ENCODE measurements at regions not wholly inside any gene's neighbourhood (a gene's known extent, or its start where the extent isn't known, plus 50 kb on each side); places are given as distances from the start of the nearest gene placed in this dataset.

- ChIA-PET SMC1A (ENCODE audit: uncharacterized antibody, unreplicated experiment) (interaction anchor here (0.7 kb wide), 1 partner anchor 412 kb away, joined by 3 read pairs; no protein-coding TSS in a partner anchor), POLR2A (no interaction called here), CTCF (no interaction called here), RAD21 (ENCODE audit: unreplicated experiment) (no interaction called here)
- no peak for ATAC-seq
- DNase-seq (ENCODE audit: low read depth, low spot score): no peak
- H3K9me3 ChIP-seq (replicated peaks; ENCODE audit: control insufficient read depth, insufficient read depth, low read length): no peaks in the 10 kb centered on the region
- no peaks in the 10 kb centered on the region for H3K27me3 ChIP-seq (replicated peaks in 1 of 2; ENCODE audit: control insufficient read depth in 2 of 2, insufficient read depth in 2 of 2, low read length in 1 of 2)
- FAIRE-seq: no peak
- H3K27ac ChIP-seq (ENCODE audit: control insufficient read depth, insufficient read depth): no peak overlapping the region
- BruUV-seq (replicated peaks): no TSS peak
- no peak overlapping the region for H3K4me2 ChIP-seq (ENCODE audit: control insufficient read depth, insufficient read depth)
- H3K4me3 ChIP-seq: no peak overlapping the region
- H3K79me2 ChIP-seq (ENCODE audit: control insufficient read depth, insufficient read depth, low read length): no peaks in the 10 kb centered on the region
- no peak for TF ChIP-seq USF1 (IDR thresholded peaks at IDR 0.05; ENCODE audit: borderline replicate concordance, extremely low read length, insufficient read depth, low read depth, low read length)
- TF ChIP-seq ASH2L (IDR thresholded peaks at IDR 0.05; ENCODE audit: borderline replicate concordance, low read depth): no peak
- TF ChIP-seq YBX1 (IDR thresholded peaks at IDR 0.05): no peak
- no peak for TF ChIP-seq CHD2 (IDR thresholded peaks at IDR 0.05; ENCODE audit: borderline replicate concordance, low read depth, low read length)
- in situ Hi-C loops (cut with MboI): no loop called here
- no peaks in the 10 kb centered on the region for H3K36me3 ChIP-seq (ENCODE audit: control insufficient read depth in 2 of 2, insufficient read depth in 2 of 2, low read length in 1 of 2)
- no peak overlapping the region for H2AFZ ChIP-seq (ENCODE audit: control insufficient read depth, low read depth, low read length)
- H3K4me1 ChIP-seq (ENCODE audit: control insufficient read depth, insufficient read depth, low read length): no peaks in the 10 kb centered on the region
- intact Hi-C loops (cut with micrococcal nuclease; ENCODE audit: unreplicated experiment): no loop called here
- no peaks in the 10 kb centered on the region for H4K20me1 ChIP-seq (ENCODE audit: control insufficient read depth, insufficient read depth)
- H3K9ac ChIP-seq (ENCODE audit: control insufficient read depth, insufficient read depth, low read length): no peak overlapping the region
Observed at GRCh38 chr13:62924395-62924794, 1508.7 kb upstream of the PCDH20 start.

GRCh38 chr13:62920159-62920558, 1504.5 kb upstream of the PCDH20 start:
- H2AFZ ChIP-seq (ENCODE audit: control insufficient read depth, low read depth, low read length): no peak overlapping the region
- ChIA-PET RAD21 (ENCODE audit: unreplicated experiment) (no interaction called here), SMC1A (ENCODE audit: uncharacterized antibody, unreplicated experiment) (no interaction called here), POLR2A (no interaction called here), CTCF (no interaction called here)
- TF ChIP-seq NR2C1 (IDR thresholded peaks at IDR 0.05) (no peak), KLF5 (IDR thresholded peaks at IDR 0.05; ENCODE audit: partially characterized antibody) (no peak), BCL11A (IDR thresholded peaks at IDR 0.05; ENCODE audit: low read depth, low read length) (no peak), TCF12 (IDR thresholded peaks at IDR 0.05; ENCODE audit: low read depth, low read length) (no peak), BMI1 (IDR thresholded peaks at IDR 0.05; ENCODE audit: borderline replicate concordance) (no peak), ESRRA (IDR thresholded peaks at IDR 0.05; ENCODE audit: low read length) (no peak), SP1 (IDR thresholded peaks at IDR 0.05; ENCODE audit: low read depth, low read length) (no peak)
- ATAC-seq (no peak), DNase-seq (ENCODE audit: low read depth, low spot score) (no peak), FAIRE-seq (no peak)
- H3K4me1 ChIP-seq (ENCODE audit: control insufficient read depth, insufficient read depth, low read length): no peaks in the 10 kb centered on the region
- no peaks in the 10 kb centered on the region for H3K36me3 ChIP-seq (ENCODE audit: control insufficient read depth in 2 of 2, insufficient read depth in 2 of 2, low read length in 1 of 2)
- no peak overlapping the region for H3K4me2 ChIP-seq (ENCODE audit: control insufficient read depth, insufficient read depth)
- BruUV-seq (replicated peaks): no TSS peak
- no peak overlapping the region for H3K4me3 ChIP-seq
- no peaks in the 10 kb centered on the region for H3K9me3 ChIP-seq (replicated peaks; ENCODE audit: control insufficient read depth, insufficient read depth, low read length)
- H4K20me1 ChIP-seq (ENCODE audit: control insufficient read depth, insufficient read depth): no peaks in the 10 kb centered on the region
- in situ Hi-C loops (cut with MboI) (no loop called here), intact Hi-C loops (cut with micrococcal nuclease; ENCODE audit: unreplicated experiment) (no loop called here)
- no peak overlapping the region for H3K9ac ChIP-seq (ENCODE audit: control insufficient read depth, insufficient read depth, low read length)
- H3K27me3 ChIP-seq (replicated peaks in 1 of 2; ENCODE audit: control insufficient read depth in 2 of 2, insufficient read depth in 2 of 2, low read length in 1 of 2): no peaks in the 10 kb centered on the region
- no peak overlapping the region for H3K27ac ChIP-seq (ENCODE audit: control insufficient read depth, insufficient read depth)
- 0% methylated on average over 2 of the region's 2 CpGs for WGBS (ENCODE audit: insufficient coverage, insufficient replicate concordance, low lambda C conversion rate, missing lambda C conversion rate)
- no peaks in the 10 kb centered on the region for H3K79me2 ChIP-seq (ENCODE audit: control insufficient read depth, insufficient read depth, low read length)
